Endothelial cell of umbilical vein (primary cell): ENCODE measurements at regions not wholly inside any gene's neighbourhood (a gene's known extent, or its start where the extent isn't known, plus 50 kb on each side); places are given as distances from the start of the nearest gene placed in this dataset.

ENCODE experiments used
- BruUV-seq: library from RNA; stranded (reverse); fragments of 400-500 nt; replicated peaks from 2 replicates; lab custom pipeline; 2021; lab: Mats Ljungman, UMichigan
- CTCF ChIA-PET: fragments of 300-600, 350-600 bp; sonication (Branson Sonifier 250); formaldehyde crosslinking; loops from one replicate; lab custom pipeline; 2021; ENCODE audit warnings: antibody characterized with exemption, inconsistent platforms; lab: Charles Lee
- POLR2A ChIA-PET: fragments of 300-600, 350-600 bp; sonication (Branson Sonifier 250); formaldehyde crosslinking; loops from one replicate; lab custom pipeline; 2021; ENCODE audit warnings: antibody characterized with exemption, inconsistent platforms; lab: Charles Lee
- DNase-seq: peaks from one replicate; pipeline ENCODE4 v3.0.0-alpha.2; 2011; ENCODE audit warnings: low read depth, low spot score
- FAIRE-seq: peaks from 2 replicates; lab custom pipeline; 2011; peaks lifted over from hg19 to GRCh38; lab: Jason Lieb, UNC
- H2AFZ ChIP-seq: 2 replicates; pipeline ENCODE4 v1.6.0; 2012; ENCODE audit warnings: low read depth, low read length, control low read depth, inconsistent platforms
- H3K27ac ChIP-seq: 2 replicates; pipeline ENCODE4 v1.5.1; 2011; ENCODE audit warnings: low read depth, mild to moderate bottlenecking, control low read depth, low read length, moderate library complexity; ENCODE audit not compliant: insufficient read depth
- H3K27me3 ChIP-seq, 2 experiments: 2 replicates each; pipeline versions ENCODE4 v1.6.0 to v1.6.1; 2011; ENCODE audit warnings: low read length in 2 of 2, mixed read lengths in 1 of 2; ENCODE audit not compliant: control insufficient read depth in 2 of 2, insufficient read depth in 2 of 2
- H3K36me3 ChIP-seq, 2 experiments: 2 replicates in 1 of 2; 3 replicates in 1 of 2; pipeline ENCODE4 v1.5.1; 2011; ENCODE audit warnings: low read length in 2 of 2, mild to moderate bottlenecking in 1 of 2, moderate library complexity in 1 of 2; ENCODE audit not compliant: control insufficient read depth in 2 of 2, insufficient read depth in 2 of 2; ENCODE audit errors: extremely low read depth in 1 of 2
- H3K4me1 ChIP-seq: 3 replicates; pipeline ENCODE4 v1.5.1; 2011; ENCODE audit warnings: mild to moderate bottlenecking, low read length; ENCODE audit not compliant: control insufficient read depth, insufficient read depth; ENCODE audit errors: extremely low read depth
- H3K4me2 ChIP-seq: 2 replicates; pipeline ENCODE4 v1.6.1; 2011; ENCODE audit warnings: low read length, control low read depth, mixed read lengths; ENCODE audit not compliant: insufficient read depth
- H3K4me3 ChIP-seq, 3 experiments: fragments of 200-600 bp in 1 of 3; sonication (generic), shearing (Covaris generic) in 1 of 3; replicated peaks in 1 of 3; 2 replicates each; pipeline ENCODE4 v1.5.1; 2011 to 2016; ENCODE audit warnings: control low read depth in 3 of 3, low read length in 3 of 3, mild to moderate bottlenecking in 2 of 3, inconsistent platforms in 1 of 3, low read depth in 1 of 3, moderate library complexity in 1 of 3; ENCODE audit not compliant: insufficient read depth in 1 of 3
- H3K79me2 ChIP-seq: 2 replicates; pipeline ENCODE4 v1.6.0; 2012; ENCODE audit warnings: low read length, inconsistent platforms; ENCODE audit not compliant: control insufficient read depth, insufficient read depth
- H3K9ac ChIP-seq: replicated peaks from 2 replicates; pipeline ENCODE3; 2011; ENCODE audit warnings: low read length, control low read depth; ENCODE audit not compliant: insufficient read depth; ENCODE audit errors: extremely low read depth
- H3K9me1 ChIP-seq: replicated peaks from 3 replicates; pipeline ENCODE4 v1.6.0; 2011; ENCODE audit warnings: mild to moderate bottlenecking, low read length; ENCODE audit not compliant: control insufficient read depth, insufficient read depth; ENCODE audit errors: extremely low read depth
- H3K9me3 ChIP-seq: replicated peaks from 2 replicates; pipeline ENCODE4 v1.5.1; 2012; ENCODE audit warnings: low read length, inconsistent platforms; ENCODE audit not compliant: control insufficient read depth, insufficient read depth
- H4K20me1 ChIP-seq: replicated peaks from 2 replicates; pipeline ENCODE3; 2011; ENCODE audit warnings: mild to moderate bottlenecking, low read length; ENCODE audit not compliant: control insufficient read depth, insufficient read depth; ENCODE audit errors: extremely low read depth
- EZH2 ChIP-seq: IDR thresholded peaks from 2 replicates; pipeline ENCODE4 v1.6.1; 2012; ENCODE audit warnings: borderline replicate concordance, low read depth, mild to moderate bottlenecking, moderate library complexity, low read length, inconsistent platforms; ENCODE audit not compliant: severe bottlenecking
- FOS ChIP-seq: IDR thresholded peaks from 2 replicates; pipeline ENCODE4 v1.6.1; 2011; ENCODE audit warnings: mild to moderate bottlenecking, low read length, moderate library complexity, borderline replicate concordance; ENCODE audit not compliant: insufficient read depth
- GATA2 ChIP-seq: IDR thresholded peaks from 2 replicates; pipeline ENCODE4 v1.7.0; 2011; ENCODE audit warnings: low read depth, mild to moderate bottlenecking, moderate library complexity, mixed read lengths, low read length; ENCODE audit not compliant: insufficient read length, insufficient read depth
- JUN ChIP-seq: IDR thresholded peaks from 2 replicates; pipeline ENCODE4 v1.6.1; 2011; ENCODE audit warnings: borderline replicate concordance, low read depth; ENCODE audit not compliant: insufficient read length, insufficient read depth
- MYC ChIP-seq: IDR thresholded peaks from one replicate; pipeline ENCODE4 v1.6.1; 2011; ENCODE audit warnings: mild to moderate bottlenecking, low read depth, low read length
- POLR2A ChIP-seq: IDR thresholded peaks from 2 replicates; pipeline ENCODE4 v1.6.1; 2012; ENCODE audit warnings: low read depth, mild to moderate bottlenecking, control low read depth, low read length
- POLR2AphosphoS5 ChIP-seq: IDR thresholded peaks from 2 replicates; pipeline ENCODE4 v1.6.1; 2012; ENCODE audit warnings: low read depth, mild to moderate bottlenecking, control low read depth, low read length, moderate library complexity; ENCODE audit not compliant: insufficient read depth
- dilution Hi-C: fragments of 300-500 bp; cut with MboI; formaldehyde crosslinking; loops from one replicate; pipeline ENCODE4 v1.15.0; 2019; ENCODE audit warnings: low sequenced_read_pairs; ENCODE audit not compliant: extremely low pct_ligation_motif_present
- intact Hi-C: fragments of 100-400 bp; cut with micrococcal nuclease; formaldehyde crosslinking; loops from one replicate; pipeline ENCODE4 v1.10.0; 2022
- TF ChIP-seq, protein P1 (sequence below): IDR thresholded peaks from 2 replicates; pipeline ENCODE4 v1.6.1; 2011; ENCODE audit not compliant: insufficient read depth, insufficient read length
- TF ChIP-seq, protein P2 (sequence below), 2 donors: IDR thresholded peaks; 1 replicate in 1 of 2; 2 replicates in 1 of 2; pipeline ENCODE4 v1.5.1; 2011; ENCODE audit warnings: low read length in 2 of 2, mild to moderate bottlenecking in 2 of 2, moderate library complexity in 2 of 2, control low read depth in 1 of 2, inconsistent platforms in 1 of 2, low read depth in 1 of 2; ENCODE audit not compliant: insufficient read depth in 1 of 2; ENCODE audit errors: extremely low read depth in 1 of 2

DNA sequence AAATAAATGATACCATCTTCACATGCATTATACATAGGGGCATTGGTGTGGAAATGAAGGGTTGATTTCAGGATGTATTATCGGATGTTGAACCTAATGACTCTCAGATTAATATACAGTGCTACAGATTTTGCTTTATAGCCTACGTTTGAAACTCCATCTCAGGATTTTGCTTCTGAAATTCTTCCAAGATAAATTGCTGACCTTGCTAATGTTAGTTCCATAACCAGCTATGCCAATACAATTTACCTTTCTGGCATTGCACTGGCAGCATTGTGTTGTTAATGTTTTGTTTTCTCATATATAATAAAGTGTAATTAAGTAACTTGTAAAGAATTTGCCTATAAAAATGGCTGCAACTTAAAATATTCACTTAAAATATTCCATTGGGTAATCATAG, 350.1 kb downstream of the CHRM3 start:
- CTCF ChIA-PET = no interaction called here
- no peak for FAIRE-seq
- H4K20me1 ChIP-seq = no peaks in the 10 kb centered on the region

More for the DNA sequence above, 350.1 kb downstream of the CHRM3 start:
- Histone ChIP-seq H3K9ac (no peak overlapping the region), H3K27ac (no peak overlapping the region), H3K4me2 (no peak overlapping the region), H3K79me2 (no peaks in the 10 kb centered on the region), H3K36me3 (no peaks in the 10 kb centered on the region), H2AFZ (no peak overlapping the region), H3K4me1 (no peaks in the 10 kb centered on the region), H3K27me3 (no peaks in the 10 kb centered on the region), H3K9me3 (no peaks in the 10 kb centered on the region), H3K9me1 (no peaks in the 10 kb centered on the region), H3K4me3 (no peak overlapping the region)
- POLR2A ChIA-PET = no interaction called here
- no TSS peak for BruUV-seq
- DNase-seq = no peak
- dilution Hi-C loops (no loop called here), intact Hi-C loops (no loop called here)
- TF ChIP-seq POLR2A (no peak), GATA2 (no peak), POLR2AphosphoS5 (no peak), FOS (no peak), MYC (no peak), JUN (no peak), EZH2 (no peak)
- TF ChIP-seq, protein P1, sequence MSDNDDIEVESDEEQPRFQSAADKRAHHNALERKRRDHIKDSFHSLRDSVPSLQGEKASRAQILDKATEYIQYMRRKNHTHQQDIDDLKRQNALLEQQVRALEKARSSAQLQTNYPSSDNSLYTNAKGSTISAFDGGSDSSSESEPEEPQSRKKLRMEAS = no peak
- TF ChIP-seq, protein P2, sequence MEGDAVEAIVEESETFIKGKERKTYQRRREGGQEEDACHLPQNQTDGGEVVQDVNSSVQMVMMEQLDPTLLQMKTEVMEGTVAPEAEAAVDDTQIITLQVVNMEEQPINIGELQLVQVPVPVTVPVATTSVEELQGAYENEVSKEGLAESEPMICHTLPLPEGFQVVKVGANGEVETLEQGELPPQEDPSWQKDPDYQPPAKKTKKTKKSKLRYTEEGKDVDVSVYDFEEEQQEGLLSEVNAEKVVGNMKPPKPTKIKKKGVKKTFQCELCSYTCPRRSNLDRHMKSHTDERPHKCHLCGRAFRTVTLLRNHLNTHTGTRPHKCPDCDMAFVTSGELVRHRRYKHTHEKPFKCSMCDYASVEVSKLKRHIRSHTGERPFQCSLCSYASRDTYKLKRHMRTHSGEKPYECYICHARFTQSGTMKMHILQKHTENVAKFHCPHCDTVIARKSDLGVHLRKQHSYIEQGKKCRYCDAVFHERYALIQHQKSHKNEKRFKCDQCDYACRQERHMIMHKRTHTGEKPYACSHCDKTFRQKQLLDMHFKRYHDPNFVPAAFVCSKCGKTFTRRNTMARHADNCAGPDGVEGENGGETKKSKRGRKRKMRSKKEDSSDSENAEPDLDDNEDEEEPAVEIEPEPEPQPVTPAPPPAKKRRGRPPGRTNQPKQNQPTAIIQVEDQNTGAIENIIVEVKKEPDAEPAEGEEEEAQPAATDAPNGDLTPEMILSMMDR (IDR thresholded peaks at IDR 0.05; ENCODE audit: extremely low read depth in 1 of 2, insufficient read depth in 1 of 2, low read depth in 1 of 2, low read length in 2 of 2) = no peak
